HepG2 (cell line): ENCODE measurements at regions not wholly inside any gene's neighbourhood (a gene's known extent, or its start where the extent isn't known, plus 50 kb on each side); places are given as distances from the start of the nearest gene placed in this dataset.

Source experiments
- ATAC-seq: fragments of 200-7000 bp; cut with Tn5 transposase; 3 replicates; pipeline ENCODE4 v1.9.1; 2020; ENCODE audit warnings: mild to moderate bottlenecking, moderate library complexity
- BruUV-seq: library from RNA; stranded (reverse); fragments of 400-500 nt; replicated peaks from 2 replicates; lab custom pipeline; 2021; lab: Mats Ljungman, UMichigan
- CTCF ChIA-PET: fragments of 300-600 bp; formaldehyde crosslinking; extraction: SDS; loops from one replicate; lab custom pipeline; 2021; ENCODE audit warnings: low total read pairs, inconsistent platforms, low intra/inter-chr PET ratio; lab: Yijun Ruan, JAX
- POLR2A ChIA-PET: fragments of 350-600 bp; sonication (Branson Sonifier 250); formaldehyde crosslinking; loops from one replicate; lab custom pipeline; 2020; ENCODE audit warnings: antibody characterized with exemption, inconsistent platforms; lab: Yijun Ruan, JAX
- DNase-seq: peaks from one replicate; pipeline ENCODE4 v3.0.0-alpha.2; 2015; ENCODE audit warnings: low spot score
- FAIRE-seq: peaks from 3 replicates; lab custom pipeline; 2011; peaks lifted over from hg19 to GRCh38; lab: Jason Lieb, UNC
- H2AFZ ChIP-seq: one replicate; pipeline ENCODE4 v1.6.1; 2011; ENCODE audit warnings: low read length, inconsistent platforms
- H3K27ac ChIP-seq: fragments of 300-600 bp; 3 replicates; pipeline ENCODE4 v1.8.0; 2011; ENCODE audit warnings: mixed run types, mild to moderate bottlenecking, mixed read lengths, low read length, inconsistent platforms; ENCODE audit not compliant: insufficient read depth; ENCODE audit errors: extremely low read length
- H3K27me3 ChIP-seq, 2 experiments: fragments of 200-600 bp in 1 of 2; 2 replicates in 1 of 2; 3 replicates in 1 of 2; pipeline versions ENCODE4 v1.6.0 to v1.8.0; 2011; ENCODE audit warnings: low read length in 2 of 2, mild to moderate bottlenecking in 2 of 2, moderate library complexity in 2 of 2, inconsistent platforms in 1 of 2; ENCODE audit not compliant: insufficient read depth in 2 of 2, control insufficient read depth in 1 of 2
- H3K36me3 ChIP-seq, 2 experiments: fragments of 200-600 bp in 1 of 2; replicated peaks in 1 of 2; 2 replicates in 1 of 2; 3 replicates in 1 of 2; pipeline versions ENCODE4 v1.5.1 to v1.8.0; 2011; ENCODE audit warnings: low read length in 2 of 2, inconsistent platforms in 1 of 2; ENCODE audit not compliant: insufficient read depth in 2 of 2, control insufficient read depth in 1 of 2
- H3K4me1 ChIP-seq: 2 replicates; pipeline ENCODE4 v1.5.1; 2012; ENCODE audit warnings: low read length, inconsistent platforms; ENCODE audit not compliant: insufficient read depth
- H3K4me2 ChIP-seq: 2 replicates; pipeline ENCODE4 v1.6.0; 2011; ENCODE audit warnings: low read depth, low read length, inconsistent platforms
- H3K4me3 ChIP-seq, 3 experiments: fragments of 200-600 bp in 1 of 3; sonication (generic), shearing (Covaris generic) in 1 of 3; replicated peaks in 1 of 3; 2 replicates each; pipeline ENCODE4 v1.5.1; 2011 to 2016; ENCODE audit warnings: low read length in 3 of 3, inconsistent platforms in 2 of 3, low read depth in 2 of 3, mild to moderate bottlenecking in 2 of 3, control low read depth in 1 of 3, mixed read lengths in 1 of 3; ENCODE audit not compliant: insufficient read depth in 1 of 3
- H3K79me2 ChIP-seq: one replicate; pipeline ENCODE4 v1.6.1; 2011; ENCODE audit warnings: low read length, inconsistent platforms; ENCODE audit not compliant: insufficient read depth
- H3K9ac ChIP-seq: 2 replicates; pipeline ENCODE4 v1.6.0; 2011; ENCODE audit warnings: mild to moderate bottlenecking, low read depth, low read length, inconsistent platforms; ENCODE audit not compliant: insufficient read depth
- H3K9me3 ChIP-seq: 2 replicates; pipeline ENCODE4 v1.5.1; 2012; ENCODE audit warnings: mild to moderate bottlenecking, low read length
- H4K20me1 ChIP-seq: 2 replicates; pipeline ENCODE4 v1.6.0; 2011; ENCODE audit warnings: inconsistent platforms, mild to moderate bottlenecking, low read length, moderate library complexity; ENCODE audit not compliant: insufficient read depth
- ASH2L ChIP-seq: fragments of 300-600, 200-600 bp; sonication (generic); IDR thresholded peaks from 2 replicates; pipeline ENCODE4 v1.7.0; 2017; ENCODE audit warnings: low read depth, mild to moderate bottlenecking, moderate library complexity, mixed read lengths, low read length; ENCODE audit not compliant: insufficient read length
- BCLAF1 ChIP-seq: fragments of 450-650 bp; IDR thresholded peaks from 2 replicates; pipeline ENCODE4 v1.6.1; 2017; ENCODE audit warnings: mild to moderate bottlenecking
- CEBPB ChIP-seq: IDR thresholded peaks from 2 replicates; pipeline ENCODE4 v1.6.1; 2011; ENCODE audit warnings: low read depth, low read length, improper control_type of control experiment, borderline replicate concordance
- ELF4 ChIP-seq: sonication (generic); formaldehyde crosslinking; IDR thresholded peaks from 2 replicates; pipeline ENCODE4 v1.5.0; 2020; ENCODE audit warnings: missing genetic modification reagents, mild to moderate bottlenecking, moderate library complexity, borderline replicate concordance
- THAP8 ChIP-seq: sonication (generic); formaldehyde crosslinking; IDR thresholded peaks from 2 replicates; pipeline ENCODE4 v1.5.1; 2020; ENCODE audit warnings: missing genetic modification reagents, mild to moderate bottlenecking, borderline replicate concordance
- ZBTB14 ChIP-seq: sonication (generic); formaldehyde crosslinking; IDR thresholded peaks from 2 replicates; pipeline ENCODE4 v1.4.0; 2020; ENCODE audit warnings: missing genetic modification reagents
- ZKSCAN5 ChIP-seq: sonication (generic); formaldehyde crosslinking; IDR thresholded peaks from 2 replicates; pipeline ENCODE4 v1.5.1; 2020; ENCODE audit warnings: mild to moderate bottlenecking, missing genetic modification reagents
- in situ Hi-C: cut with HindIII; loops from 2 replicates; pipeline ENCODE4 v1.10.0; 2017; ENCODE audit warnings: low pct_unique_long_range_greater_than_20kb; ENCODE audit not compliant: extremely low pct_ligation_motif_present
- intact Hi-C: fragments of 100-400 bp; cut with micrococcal nuclease; formaldehyde crosslinking; loops from one replicate; pipeline ENCODE4 v1.10.0; 2022; ENCODE audit not compliant: unreplicated experiment

- Histone ChIP-seq H3K27ac (no peak overlapping the region), H3K27me3 (no peaks in the 10 kb centered on the region), H4K20me1 (no peaks in the 10 kb centered on the region), H3K79me2 (no peaks in the 10 kb centered on the region), H3K9me3 (peaks cover 29% of the 10 kb centered on the region), H3K9ac (no peak overlapping the region), H3K36me3 (no peaks in the 10 kb centered on the region), H3K4me2 (no peak overlapping the region), H3K4me1 (no peaks in the 10 kb centered on the region), H3K4me3 (no peak overlapping the region), H2AFZ (no peak overlapping the region)
- ATAC-seq (no peak), DNase-seq (no peak), FAIRE-seq (no peak)
- BruUV-seq: no TSS peak
- ChIA-PET POLR2A (no interaction called here), CTCF (no interaction called here)
- in situ Hi-C loops: no loop called here
- intact Hi-C loops: no loop called here
- TF ChIP-seq BCLAF1 (no peak), ZKSCAN5 (CRISPR knock-in tag) (no peak), ASH2L (no peak), THAP8 (CRISPR knock-in tag) (no peak), ELF4 (no peak), ZBTB14 (no peak), CEBPB (no peak)
These were observed 537.5 kb downstream of the BTBD3 start for GRCh38 chr20:12455148-12455547.
